T-helper 17 cell (primary cell): ENCODE measurements at regions not wholly inside any gene's neighbourhood (a gene's known extent, or its start where the extent isn't known, plus 50 kb on each side); places are given as distances from the start of the nearest gene placed in this dataset.

Experiments used
- ATAC-seq: fragments of 150-1000 bp; cut with Tn5 transposase; 2 replicates; pipeline ENCODE4 v1.10.0; 2021; ENCODE audit warnings: mild to moderate bottlenecking, moderate library complexity
- DNase-seq, 3 donors: peaks; one replicate each; pipeline versions ENCODE4 v3.0.0 to v3.0.0-alpha.2; 2020 to 2021
- H3K9me3 ChIP-seq: one replicate; pipeline ENCODE4 v1.7.0; 2013; ENCODE audit warnings: low read length, mild to moderate bottlenecking; ENCODE audit not compliant: control insufficient read depth, poor library complexity, severe bottlenecking
- H3K27ac Mint-ChIP-seq: one replicate; pipeline ENCODE4 v1.8.0; 2022; ENCODE audit warnings: mild to moderate bottlenecking, moderate library complexity, mixed read lengths
- H3K27me3 Mint-ChIP-seq: one replicate; pipeline ENCODE4 v1.8.0; 2022; ENCODE audit warnings: mixed read lengths
- H3K36me3 Mint-ChIP-seq: one replicate; pipeline ENCODE4 v1.8.0; 2022; ENCODE audit warnings: low read depth, mixed read lengths
- H3K4me1 Mint-ChIP-seq: one replicate; pipeline ENCODE4 v1.8.0; 2022; ENCODE audit warnings: mild to moderate bottlenecking, mixed read lengths
- H3K4me3 Mint-ChIP-seq: one replicate; pipeline ENCODE4 v1.8.0; 2022; ENCODE audit warnings: mild to moderate bottlenecking, moderate library complexity, mixed read lengths

DNA sequence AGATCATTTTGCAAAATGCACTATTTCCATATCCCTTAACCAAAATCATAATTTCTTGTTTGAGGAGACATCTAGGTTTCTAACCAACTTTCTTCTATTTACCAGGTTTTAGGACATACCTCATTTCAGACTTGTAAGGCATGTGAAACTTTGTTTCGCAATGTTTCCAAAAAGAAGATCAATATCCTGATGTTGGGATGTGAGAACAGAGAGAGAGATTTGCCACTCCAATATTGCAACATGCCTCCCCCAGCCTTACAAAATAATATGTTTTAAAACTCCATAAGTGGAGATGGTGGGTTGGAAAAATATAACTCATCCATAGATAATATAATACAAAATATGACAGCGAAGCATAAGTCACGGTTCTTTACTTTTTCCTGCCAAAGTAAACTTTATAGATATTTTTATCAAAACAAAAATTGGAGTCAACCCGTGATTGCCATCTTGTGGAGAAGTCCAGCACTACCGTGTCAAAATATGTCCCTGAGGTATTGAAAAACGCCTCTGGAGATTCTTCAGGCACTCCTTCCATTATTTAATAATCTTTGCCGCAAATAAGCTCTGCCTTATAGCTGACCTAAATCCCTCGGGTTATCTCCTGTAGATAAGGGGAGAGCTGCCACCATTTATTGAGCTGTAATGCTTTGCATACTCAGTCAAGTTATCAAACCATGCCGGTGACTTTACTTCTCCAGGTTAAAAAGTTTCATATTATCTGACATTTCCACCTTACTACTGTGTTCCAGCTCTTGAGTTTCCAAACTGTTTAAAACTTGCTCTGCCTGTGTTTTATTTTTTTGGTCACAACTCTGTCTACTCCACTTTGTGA is 534.2 kb downstream of the HACE1 start:
- Mint-ChIP-seq H3K36me3 (no peaks in the 10 kb centered on the region), H3K27me3 (peaks cover 8% of the 10 kb centered on the region), H3K4me1 (no peaks in the 10 kb centered on the region), H3K4me3 (no peak overlapping the region), H3K27ac (no peak overlapping the region)
- DNase-seq (no peak), ATAC-seq (no peak)
- no peaks in the 10 kb centered on the region for H3K9me3 ChIP-seq

DNA sequence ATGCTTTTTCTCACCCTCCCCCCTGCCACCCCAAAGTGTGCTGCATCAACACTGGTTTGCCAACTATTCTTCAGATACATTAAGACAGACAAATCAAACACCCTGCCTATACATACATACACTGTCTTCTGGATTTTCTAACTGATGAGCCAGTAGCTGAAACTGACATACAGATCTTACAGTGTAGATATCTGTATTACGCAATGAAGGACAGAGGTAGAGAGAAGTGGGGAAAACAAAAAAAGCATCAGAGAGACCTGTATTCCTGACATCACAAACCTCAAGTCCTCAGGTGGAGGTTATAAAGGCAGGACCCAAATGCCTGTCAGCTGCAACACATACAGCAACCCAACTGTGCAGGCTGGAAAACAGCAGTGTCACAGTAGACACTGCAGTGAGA is 535.4 kb downstream of the HACE1 start:
- no peaks in the 10 kb centered on the region for H3K9me3 ChIP-seq
- no peak for DNase-seq
- Mint-ChIP-seq H3K4me1 (no peaks in the 10 kb centered on the region), H3K27ac (no peak overlapping the region), H3K4me3 (no peak overlapping the region), H3K27me3 (peaks cover 11% of the 10 kb centered on the region), H3K36me3 (no peaks in the 10 kb centered on the region)
- no peak for ATAC-seq

DNA sequence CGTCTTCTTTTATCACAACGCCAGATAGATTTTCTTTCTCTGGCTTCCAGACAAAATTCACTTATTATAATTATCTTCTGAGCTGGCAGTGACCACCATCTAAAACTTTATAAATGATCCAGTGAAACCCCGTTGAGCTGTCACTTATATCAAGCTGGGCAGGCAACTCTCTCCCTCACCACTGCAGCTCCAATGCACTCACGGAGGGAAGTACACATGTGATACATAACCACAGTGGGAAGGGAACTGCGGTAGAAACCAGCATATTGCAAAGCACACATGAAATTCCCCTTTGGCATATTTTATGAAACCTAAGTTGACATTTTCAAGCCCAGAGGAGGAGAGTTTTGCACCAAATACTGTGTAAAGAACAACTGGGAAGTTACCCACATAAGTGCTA is 536.9 kb downstream of the HACE1 start:
- H3K4me1 Mint-ChIP-seq = no peaks in the 10 kb centered on the region
- H3K36me3 Mint-ChIP-seq = no peaks in the 10 kb centered on the region
- ATAC-seq = no peak
- no peak for DNase-seq
- no peaks in the 10 kb centered on the region for H3K9me3 ChIP-seq
- no peak overlapping the region for H3K4me3 Mint-ChIP-seq
- H3K27ac Mint-ChIP-seq = no peak overlapping the region
- peaks cover 11% of the 10 kb centered on the region for H3K27me3 Mint-ChIP-seq

DNA sequence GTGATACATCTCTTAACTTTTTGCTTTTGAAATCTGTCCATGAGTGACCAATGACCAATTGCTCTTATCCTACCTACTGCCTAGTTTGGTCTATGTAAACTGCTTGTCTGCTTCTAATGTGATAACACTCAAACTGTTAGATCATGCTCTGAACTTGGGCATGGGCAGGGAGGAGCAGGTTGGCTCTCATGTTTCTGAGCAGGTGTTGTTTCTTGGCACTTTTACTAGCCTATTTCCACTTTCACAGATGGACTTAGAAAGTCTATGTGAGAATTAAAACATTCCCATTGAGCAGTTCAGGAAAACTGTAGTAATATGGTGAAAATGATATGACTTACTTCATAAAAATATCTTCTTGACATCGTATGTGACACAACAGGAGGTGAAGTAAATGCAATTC is 538.4 kb downstream of the HACE1 start:
- ATAC-seq = no peak
- no peaks in the 10 kb centered on the region for H3K36me3 Mint-ChIP-seq

DNA sequence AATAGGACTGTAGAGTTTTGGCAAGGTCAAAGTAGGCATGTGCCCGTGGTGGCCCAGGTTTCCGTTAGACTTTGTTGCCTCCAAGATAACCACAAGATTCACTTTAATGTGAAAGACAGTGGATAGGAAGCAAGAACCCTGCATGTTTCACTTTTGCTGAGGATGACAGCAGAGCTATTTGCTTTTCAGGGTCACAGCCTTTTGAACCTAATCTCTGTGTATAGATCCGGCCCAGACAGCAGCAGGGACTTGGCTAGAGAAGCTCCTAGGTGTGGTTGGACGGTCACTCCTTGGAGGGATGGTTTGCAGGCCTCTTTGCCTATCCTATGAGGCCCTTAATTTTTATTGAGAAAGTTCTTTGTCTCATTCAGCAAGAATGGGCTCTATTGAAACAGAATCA is 538.8 kb downstream of the HACE1 start:
- Mint-ChIP-seq H3K27me3 (peaks cover 11% of the 10 kb centered on the region), H3K27ac (no peak overlapping the region), H3K36me3 (no peaks in the 10 kb centered on the region), H3K4me1 (no peaks in the 10 kb centered on the region), H3K4me3 (no peak overlapping the region)
- DNase-seq = no peak
- ATAC-seq = no peak
- H3K9me3 ChIP-seq = no peaks in the 10 kb centered on the region

More for the DNA sequence above, 538.4 kb downstream of the HACE1 start:
- no peak for DNase-seq
- H3K9me3 ChIP-seq = no peaks in the 10 kb centered on the region
- H3K4me1 Mint-ChIP-seq = no peaks in the 10 kb centered on the region
- no peak overlapping the region for H3K27ac Mint-ChIP-seq
- H3K4me3 Mint-ChIP-seq = no peak overlapping the region
- H3K27me3 Mint-ChIP-seq = peaks cover 11% of the 10 kb centered on the region

DNA sequence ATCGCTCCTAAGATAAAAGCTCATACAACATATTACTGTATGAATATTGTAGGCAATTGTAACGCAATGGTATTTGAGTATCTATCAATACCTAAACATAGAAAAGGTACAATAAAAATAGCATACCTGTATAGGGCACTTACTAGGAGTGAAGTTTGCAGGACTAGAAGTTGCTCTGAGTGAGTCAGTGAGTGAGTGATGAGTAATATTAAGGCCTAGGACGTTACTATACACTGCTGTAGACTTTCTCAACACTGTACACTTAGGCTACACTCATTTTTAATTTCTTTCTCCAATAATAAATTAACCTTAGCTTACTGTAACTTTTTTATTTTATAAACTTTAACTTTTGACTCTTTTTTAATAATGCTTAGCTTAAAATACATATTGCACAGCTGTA is 546.9 kb downstream of the HACE1 start:
- Mint-ChIP-seq H3K27me3 (no peaks in the 10 kb centered on the region), H3K27ac (no peak overlapping the region), H3K4me3 (no peak overlapping the region), H3K36me3 (peaks cover 2% of the 10 kb centered on the region), H3K4me1 (no peaks in the 10 kb centered on the region)
- H3K9me3 ChIP-seq = no peaks in the 10 kb centered on the region
- ATAC-seq (no peak), DNase-seq (no peak)

DNA sequence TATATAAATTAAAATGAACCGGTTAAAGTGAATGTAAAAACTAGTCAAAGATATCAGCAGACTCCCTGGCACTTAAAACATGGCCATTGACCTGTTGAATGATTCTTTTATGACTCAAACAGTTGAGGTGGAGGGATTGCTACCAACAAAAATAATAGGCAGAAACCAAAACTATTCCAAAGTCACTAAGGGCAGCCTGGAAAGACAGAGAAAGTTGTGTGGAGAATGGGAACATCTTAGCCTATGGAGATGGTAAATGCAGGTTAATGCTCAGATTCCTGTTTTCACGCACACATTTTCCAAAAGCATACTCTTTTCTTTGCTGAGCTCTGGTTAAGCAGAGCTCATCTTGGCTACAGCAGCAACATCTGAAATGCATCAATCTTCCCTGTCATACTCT is 553.5 kb downstream of the HACE1 start:
- Mint-ChIP-seq H3K4me3 (no peak overlapping the region), H3K27ac (no peak overlapping the region), H3K36me3 (no peaks in the 10 kb centered on the region), H3K27me3 (peaks cover 9% of the 10 kb centered on the region), H3K4me1 (no peaks in the 10 kb centered on the region)
- ATAC-seq (no peak), DNase-seq (no peak)
- peaks cover 3% of the 10 kb centered on the region for H3K9me3 ChIP-seq

DNA sequence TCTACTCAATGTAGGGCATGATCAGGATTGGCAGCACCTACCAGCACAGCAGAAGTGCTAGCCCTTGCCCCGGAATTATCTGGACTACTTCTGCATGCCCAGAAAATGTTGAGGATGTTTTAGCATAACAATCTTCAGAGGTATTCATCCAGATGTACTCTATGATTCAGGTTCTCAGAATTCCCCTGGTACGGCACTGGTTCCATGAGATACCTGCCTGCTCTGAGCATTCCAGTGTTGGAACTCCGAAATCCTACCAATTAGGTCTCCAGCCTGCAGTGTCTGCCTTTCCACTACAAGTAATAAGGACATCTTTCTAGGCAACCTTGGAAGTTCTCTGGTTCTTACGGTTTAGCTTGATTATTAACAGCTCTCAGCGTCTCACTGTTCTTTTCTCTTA is 554.5 kb downstream of the HACE1 start:
- DNase-seq (no peak), ATAC-seq (no peak)
- peaks cover 3% of the 10 kb centered on the region for H3K9me3 ChIP-seq
- Mint-ChIP-seq H3K36me3 (no peaks in the 10 kb centered on the region), H3K27ac (no peak overlapping the region), H3K4me3 (no peak overlapping the region), H3K4me1 (no peaks in the 10 kb centered on the region), H3K27me3 (peaks cover 9% of the 10 kb centered on the region)

DNA sequence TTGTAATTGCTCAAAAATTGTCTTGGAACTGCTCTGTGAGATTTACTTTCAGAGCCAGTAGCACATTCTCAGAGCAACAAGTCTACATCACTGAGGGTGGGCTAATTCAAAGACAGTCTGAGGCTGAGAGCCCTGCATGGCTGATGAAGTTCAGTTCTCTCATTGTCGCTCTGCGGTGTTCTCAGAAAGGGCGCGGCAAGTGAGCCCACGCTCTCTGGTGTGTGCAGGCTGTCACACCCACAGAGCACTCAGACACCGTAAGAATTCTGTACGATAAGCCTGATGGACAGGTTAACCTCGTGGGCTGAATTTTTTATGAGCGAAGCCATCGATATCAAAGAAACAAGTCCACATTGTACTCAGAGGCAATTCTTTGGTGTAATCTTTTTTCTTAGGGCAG is 557.8 kb downstream of the HACE1 start:
- Mint-ChIP-seq H3K27ac (no peak overlapping the region), H3K4me1 (no peaks in the 10 kb centered on the region), H3K36me3 (no peaks in the 10 kb centered on the region), H3K27me3 (peaks cover 21% of the 10 kb centered on the region), H3K4me3 (no peak overlapping the region)
- DNase-seq (no peak), ATAC-seq (no peak)
- H3K9me3 ChIP-seq = peaks cover 3% of the 10 kb centered on the region

DNA sequence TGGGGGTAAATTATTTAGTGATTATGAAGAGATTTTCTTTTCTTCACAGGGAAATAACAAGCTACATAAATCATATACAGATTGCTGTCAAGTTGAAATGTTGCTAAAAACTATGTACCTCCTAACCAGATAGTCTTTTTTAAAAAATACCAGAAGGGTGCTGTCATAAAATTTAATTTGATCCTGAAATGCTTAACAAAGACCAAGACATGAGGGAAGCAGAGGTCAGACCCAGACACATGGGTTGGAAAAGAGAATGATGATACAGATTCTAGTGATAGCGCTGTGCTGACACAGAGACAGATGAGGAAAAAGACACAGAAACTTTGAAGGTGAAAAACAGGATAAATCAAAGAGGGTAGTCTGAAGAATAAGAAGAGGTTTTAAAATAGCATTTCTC is 573.1 kb downstream of the HACE1 start:
- peaks cover under 1% of the 10 kb centered on the region for H3K27me3 Mint-ChIP-seq
- ATAC-seq (no peak), DNase-seq (no peak)
- H3K9me3 ChIP-seq = no peaks in the 10 kb centered on the region
- no peak overlapping the region for H3K4me3 Mint-ChIP-seq
- no peaks in the 10 kb centered on the region for H3K36me3 Mint-ChIP-seq
- no peaks in the 10 kb centered on the region for H3K4me1 Mint-ChIP-seq
- no peak overlapping the region for H3K27ac Mint-ChIP-seq

DNA sequence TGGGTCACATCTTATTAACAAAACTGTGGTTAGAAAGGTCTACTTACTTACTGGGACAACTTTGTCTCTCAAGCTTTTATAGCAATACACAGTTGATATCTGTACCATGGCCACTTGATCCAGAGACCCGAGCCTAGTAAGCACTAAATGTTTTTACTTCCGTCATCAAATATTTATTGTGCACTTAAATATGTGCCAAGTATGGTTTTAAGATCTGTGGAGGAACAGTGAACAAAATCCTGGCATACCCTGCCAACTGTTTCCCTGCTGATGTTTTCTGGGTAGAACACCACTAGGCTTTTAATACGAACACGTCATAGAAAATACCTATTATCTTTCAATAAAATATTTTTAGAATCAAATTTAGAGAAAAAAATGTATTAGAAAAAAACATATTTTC is 574.8 kb downstream of the HACE1 start:
- H3K4me3 Mint-ChIP-seq = no peak overlapping the region
- no peaks in the 10 kb centered on the region for H3K9me3 ChIP-seq

DNA sequence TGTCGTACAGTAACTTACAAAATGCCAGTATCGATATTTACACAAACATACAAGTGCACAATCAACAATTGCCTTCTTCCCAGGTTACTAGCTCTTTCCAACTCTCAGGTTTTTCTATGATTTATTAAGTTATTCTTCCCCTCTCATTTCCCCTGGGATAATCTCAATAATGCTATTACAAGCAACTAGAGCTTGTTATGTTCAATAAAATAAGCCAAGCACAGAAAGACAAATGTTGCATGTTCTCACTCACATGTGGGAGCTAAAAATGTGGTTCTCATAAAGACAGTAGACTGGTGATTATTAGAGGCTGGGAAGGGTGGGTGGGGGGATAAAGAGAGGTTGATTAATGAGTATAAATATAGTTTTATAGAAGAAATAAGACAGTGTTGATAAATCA is 577.1 kb downstream of the HACE1 start:
- no peaks in the 10 kb centered on the region for H3K27me3 Mint-ChIP-seq
- H3K36me3 Mint-ChIP-seq = no peaks in the 10 kb centered on the region
- ATAC-seq (no peak), DNase-seq (no peak)
- H3K9me3 ChIP-seq = no peaks in the 10 kb centered on the region
- H3K4me1 Mint-ChIP-seq = no peaks in the 10 kb centered on the region
- no peak overlapping the region for H3K4me3 Mint-ChIP-seq
- no peak overlapping the region for H3K27ac Mint-ChIP-seq

More for the DNA sequence above, 574.8 kb downstream of the HACE1 start:
- no peaks in the 10 kb centered on the region for H3K27me3 Mint-ChIP-seq
- H3K4me1 Mint-ChIP-seq = no peaks in the 10 kb centered on the region
- DNase-seq (no peak), ATAC-seq (no peak)
- no peaks in the 10 kb centered on the region for H3K36me3 Mint-ChIP-seq
- no peak overlapping the region for H3K27ac Mint-ChIP-seq

DNA sequence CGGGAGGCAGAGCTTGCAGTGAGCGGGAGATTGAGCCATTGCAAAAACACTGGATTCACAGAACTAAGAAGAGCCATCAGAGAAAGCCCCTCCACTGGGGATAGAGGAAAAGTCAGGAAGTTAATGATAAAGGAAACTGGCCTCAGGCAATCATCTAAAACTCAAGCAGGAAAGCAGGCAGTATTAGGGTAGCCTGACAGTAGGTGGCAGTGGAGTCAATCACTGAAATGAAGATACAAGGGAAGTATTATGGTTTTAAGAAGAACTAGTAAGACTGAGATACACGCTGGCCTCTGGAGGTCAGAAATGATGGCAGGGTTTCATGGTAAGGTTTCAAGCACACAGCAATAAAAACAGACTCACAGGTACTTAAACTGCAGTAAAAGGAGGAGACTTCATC is 578.3 kb downstream of the HACE1 start:
- H3K27ac Mint-ChIP-seq = no peak overlapping the region
- H3K4me3 Mint-ChIP-seq = no peak overlapping the region
- ATAC-seq (no peak), DNase-seq (no peak)
- no peaks in the 10 kb centered on the region for H3K36me3 Mint-ChIP-seq
- no peaks in the 10 kb centered on the region for H3K4me1 Mint-ChIP-seq
- H3K27me3 Mint-ChIP-seq = no peaks in the 10 kb centered on the region
- no peaks in the 10 kb centered on the region for H3K9me3 ChIP-seq

DNA sequence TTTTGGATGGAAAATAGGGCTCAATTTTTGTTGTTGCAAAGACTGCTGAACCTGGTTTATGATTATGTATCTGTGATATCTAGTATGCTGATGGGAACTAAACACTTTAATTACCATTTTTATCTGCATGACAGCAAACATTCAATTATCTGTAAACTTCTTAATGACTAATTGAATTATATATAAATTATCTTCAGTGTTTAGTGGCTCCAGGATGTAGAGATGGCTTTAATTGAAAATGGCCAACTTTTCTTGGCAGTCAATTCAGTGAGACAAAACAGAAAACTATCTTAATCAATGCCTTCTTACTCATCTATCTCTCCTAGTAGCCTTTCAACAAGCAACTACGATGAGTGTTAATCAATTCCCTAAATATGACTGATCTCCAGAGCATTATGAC is 591.3 kb downstream of the HACE1 start:
- no peak overlapping the region for H3K27ac Mint-ChIP-seq
- H3K9me3 ChIP-seq = no peaks in the 10 kb centered on the region
- DNase-seq (no peak), ATAC-seq (no peak)
- H3K36me3 Mint-ChIP-seq = no peaks in the 10 kb centered on the region
- H3K4me3 Mint-ChIP-seq = no peak overlapping the region
- no peaks in the 10 kb centered on the region for H3K4me1 Mint-ChIP-seq
- H3K27me3 Mint-ChIP-seq = no peaks in the 10 kb centered on the region
